ENCODE measurements at regions not wholly inside any gene's neighbourhood (a gene's known extent, or its start where the extent isn't known, plus 50 kb on each side); places are given as distances from the start of the nearest gene placed in this dataset.

GRCh38 chr3:159787178-159787574 is 201.5 kb upstream of the IL12A start:
- TF ChIP-seq CTCF (conservative IDR thresholded peaks at IDR 0.05 in 1 of 2, IDR thresholded peaks at IDR 0.05 in 1 of 2; ENCODE audit: low read depth in 1 of 2, low read length in 2 of 2) (no peak), EZH2 (IDR thresholded peaks at IDR 0.05; ENCODE audit: low read length, missing control alignments) (no peak)
- Histone ChIP-seq H3K9me3 (ENCODE audit: control insufficient read depth, insufficient read depth, low read depth, low read length) (no peaks in the 10 kb centered on the region), H4K20me1 (ENCODE audit: control insufficient read depth, extremely low read depth, insufficient read depth, low read length) (no peaks in the 10 kb centered on the region), H3K4me3 (replicated peaks in 1 of 4; ENCODE audit: control extremely low read depth in 1 of 4, insufficient read depth in 1 of 4, low read depth in 3 of 4, low read length in 4 of 4) (no peak overlapping the region), H2AFZ (ENCODE audit: low read length) (no peak overlapping the region), H3K36me3 (ENCODE audit: control insufficient read depth, insufficient read depth, low read length) (no peaks in the 10 kb centered on the region), H3K4me1 (ENCODE audit: control insufficient read depth, extremely low read depth, insufficient read depth, low read length) (peaks cover 12% of the 10 kb centered on the region), H3K79me2 (ENCODE audit: control insufficient read depth, insufficient read depth, low read length) (peaks cover 54% of the 10 kb centered on the region), H3K27ac (ENCODE audit: insufficient read depth, low read length) (peak overlapping the region; percentile 1), H3K4me2 (ENCODE audit: extremely low read depth, insufficient read depth, low read length) (peak overlapping the region; percentile 9), H3K27me3 (ENCODE audit: control insufficient read depth, insufficient read depth, low read length) (no peaks in the 10 kb centered on the region), H3K9ac (ENCODE audit: insufficient read depth, low read length) (no peak overlapping the region)
- peak; percentile 89 to 90 for DNase-seq (ENCODE audit: low read depth in 2 of 2)

GRCh38 chr3:159787794-159788205 is 200.8 kb upstream of the IL12A start:
- Histone ChIP-seq H3K4me3 (replicated peaks in 1 of 4; ENCODE audit: control extremely low read depth in 1 of 4, insufficient read depth in 1 of 4, low read depth in 3 of 4, low read length in 4 of 4) (no peak overlapping the region), H3K4me2 (ENCODE audit: extremely low read depth, insufficient read depth, low read length) (peak overlapping the region; percentile 34), H2AFZ (ENCODE audit: low read length) (no peak overlapping the region), H3K9me3 (ENCODE audit: control insufficient read depth, insufficient read depth, low read depth, low read length) (no peaks in the 10 kb centered on the region), H3K36me3 (ENCODE audit: control insufficient read depth, insufficient read depth, low read length) (no peaks in the 10 kb centered on the region), H4K20me1 (ENCODE audit: control insufficient read depth, extremely low read depth, insufficient read depth, low read length) (no peaks in the 10 kb centered on the region), H3K27me3 (ENCODE audit: control insufficient read depth, insufficient read depth, low read length) (no peaks in the 10 kb centered on the region), H3K79me2 (ENCODE audit: control insufficient read depth, insufficient read depth, low read length) (peaks cover 50% of the 10 kb centered on the region), H3K9ac (ENCODE audit: insufficient read depth, low read length) (no peak overlapping the region), H3K27ac (ENCODE audit: insufficient read depth, low read length) (no peak overlapping the region), H3K4me1 (ENCODE audit: control insufficient read depth, extremely low read depth, insufficient read depth, low read length) (peaks cover 12% of the 10 kb centered on the region)
- peak; percentile 86 to 90 for DNase-seq (ENCODE audit: low read depth in 2 of 2)
- TF ChIP-seq EZH2 (IDR thresholded peaks at IDR 0.05; ENCODE audit: low read length, missing control alignments) = no peak
- no peak for TF ChIP-seq CTCF (conservative IDR thresholded peaks at IDR 0.05 in 1 of 2, IDR thresholded peaks at IDR 0.05 in 1 of 2; ENCODE audit: low read depth in 1 of 2, low read length in 2 of 2)

GRCh38 chr3:159788291-159788690 is 200.3 kb upstream of the IL12A start:
- Histone ChIP-seq H3K9ac (ENCODE audit: insufficient read depth, low read length) (no peak overlapping the region), H2AFZ (ENCODE audit: low read length) (no peak overlapping the region)
- peak in 1 of 2 donors; percentile 87 for DNase-seq (ENCODE audit: low read depth in 2 of 2)

More at GRCh38 chr3:159788291-159788690, 200.3 kb upstream of the IL12A start:
- Histone ChIP-seq H4K20me1 (ENCODE audit: control insufficient read depth, extremely low read depth, insufficient read depth, low read length) (no peaks in the 10 kb centered on the region), H3K9me3 (ENCODE audit: control insufficient read depth, insufficient read depth, low read depth, low read length) (no peaks in the 10 kb centered on the region), H3K36me3 (ENCODE audit: control insufficient read depth, insufficient read depth, low read length) (no peaks in the 10 kb centered on the region), H3K4me2 (ENCODE audit: extremely low read depth, insufficient read depth, low read length) (no peak overlapping the region), H3K4me3 (replicated peaks in 1 of 4; ENCODE audit: control extremely low read depth in 1 of 4, insufficient read depth in 1 of 4, low read depth in 3 of 4, low read length in 4 of 4) (no peak overlapping the region), H3K4me1 (ENCODE audit: control insufficient read depth, extremely low read depth, insufficient read depth, low read length) (peaks cover 12% of the 10 kb centered on the region), H3K27me3 (ENCODE audit: control insufficient read depth, insufficient read depth, low read length) (no peaks in the 10 kb centered on the region), H3K79me2 (ENCODE audit: control insufficient read depth, insufficient read depth, low read length) (peaks cover 50% of the 10 kb centered on the region), H3K27ac (ENCODE audit: insufficient read depth, low read length) (no peak overlapping the region)
- no peak for TF ChIP-seq EZH2 (IDR thresholded peaks at IDR 0.05; ENCODE audit: low read length, missing control alignments)
- TF ChIP-seq CTCF (conservative IDR thresholded peaks at IDR 0.05 in 1 of 2, IDR thresholded peaks at IDR 0.05 in 1 of 2; ENCODE audit: low read depth in 1 of 2, low read length in 2 of 2) = no peak
